Left renal cortex interstitium (tissue), 4 donors: ENCODE measurements at regions not wholly inside any gene's neighbourhood (a gene's known extent, or its start where the extent isn't known, plus 50 kb on each side); places are given as distances from the start of the nearest gene placed in this dataset.
"Not testable (repeated sequence)": the region's sequence is repeated elsewhere in the genome, so short reads cannot be mapped to it uniquely, and the experiment has no call there.

ENCODE experiments used
- DNase-seq, 4 donors: peaks; one replicate each; pipeline ENCODE4 v3.0.0-alpha.2; 2013; ENCODE audit warnings: low read depth in 4 of 4, low spot score in 2 of 4, missing footprints in 1 of 4

DNA sequence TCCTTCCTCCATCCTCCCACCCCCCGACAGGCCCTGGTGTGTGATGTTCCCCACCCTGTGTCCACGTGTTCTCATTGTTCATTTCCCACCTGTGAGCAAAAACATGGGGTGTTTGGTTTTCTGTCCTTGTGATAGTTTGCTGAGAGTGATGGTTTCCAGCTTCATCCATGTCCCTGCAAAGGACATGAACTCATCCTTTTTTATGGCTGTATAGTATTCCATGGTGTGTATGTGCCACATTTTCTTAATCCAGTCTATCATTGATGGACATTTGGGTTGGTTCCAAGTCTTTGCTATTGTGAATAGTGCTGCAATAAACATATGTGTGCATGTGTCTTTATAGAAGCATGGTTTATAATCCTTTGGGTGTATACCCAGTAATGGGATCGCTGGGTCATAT is 587.6 kb downstream of the EDEM1 start:
- not testable (repeated sequence) for DNase-seq

DNA sequence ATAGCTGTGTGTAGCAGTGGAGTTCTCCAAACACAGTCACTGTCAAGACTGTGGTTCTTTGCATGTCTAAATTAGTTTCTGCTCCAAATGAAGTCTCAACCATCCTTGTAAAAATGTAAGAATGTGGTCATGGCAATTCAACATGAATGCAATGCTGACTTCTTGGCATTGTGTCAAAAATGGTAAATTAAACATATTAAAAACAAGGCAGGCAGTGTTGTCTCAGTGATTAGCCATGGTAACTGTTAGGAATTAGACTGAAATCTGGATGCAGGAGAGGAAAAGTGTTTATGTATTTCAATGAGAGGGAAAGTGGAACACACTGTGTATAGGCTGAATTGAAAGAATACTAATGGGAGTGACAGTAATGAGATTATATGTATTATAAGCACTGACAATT is 597.2 kb downstream of the EDEM1 start:
- DNase-seq: no peak

DNA sequence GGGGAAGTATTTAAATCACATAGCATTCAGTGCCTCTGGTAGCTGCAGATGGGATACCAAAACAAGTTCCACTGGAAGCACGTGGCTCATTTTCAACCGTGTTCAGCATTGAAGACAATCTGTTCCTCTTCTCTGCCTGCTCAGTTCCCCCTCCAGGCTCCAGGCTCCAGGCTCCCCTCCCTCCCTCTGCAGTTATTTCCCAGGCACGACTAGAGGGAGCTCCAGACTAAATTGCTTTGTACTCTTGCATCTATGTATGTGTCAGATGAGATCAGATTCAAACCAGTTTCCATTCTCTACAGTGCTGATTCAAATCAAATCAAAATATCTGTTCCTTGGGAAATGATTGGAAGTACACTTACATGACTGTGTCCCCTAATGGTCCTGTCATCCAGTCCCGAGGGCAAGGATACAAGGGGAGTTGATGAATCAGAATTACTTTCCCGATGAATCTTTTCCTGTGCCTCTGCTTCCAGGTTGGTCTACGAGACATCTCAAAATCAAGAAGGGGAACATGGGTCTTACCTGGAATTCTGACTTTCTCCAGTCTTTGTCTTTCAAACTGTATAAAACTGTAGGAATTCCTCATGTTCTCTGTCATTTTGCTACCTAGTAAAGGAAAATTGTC is 600.5 kb downstream of the EDEM1 start:
- DNase-seq: peak in 1 of 4 donors; percentile 46

DNA sequence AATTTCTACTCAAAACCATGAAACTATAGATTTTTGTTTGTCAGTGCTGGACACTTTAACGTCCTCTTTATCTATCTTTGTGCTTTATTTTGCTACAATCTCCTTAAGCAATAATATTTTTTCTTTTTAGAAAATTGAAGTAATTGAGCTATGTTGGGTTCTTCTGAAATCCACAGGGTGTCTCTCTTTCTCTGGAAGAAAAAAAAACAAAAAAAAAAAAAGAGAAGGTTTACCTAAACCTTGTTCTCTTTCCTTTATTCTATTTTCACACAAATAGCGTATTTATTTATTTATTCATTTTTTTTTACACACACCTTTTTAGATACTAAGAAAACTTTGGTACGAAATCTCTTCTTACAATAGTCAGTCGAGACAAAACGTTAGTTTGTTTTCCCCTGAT is 601.0 kb downstream of the EDEM1 start:
- no peak for DNase-seq

DNA sequence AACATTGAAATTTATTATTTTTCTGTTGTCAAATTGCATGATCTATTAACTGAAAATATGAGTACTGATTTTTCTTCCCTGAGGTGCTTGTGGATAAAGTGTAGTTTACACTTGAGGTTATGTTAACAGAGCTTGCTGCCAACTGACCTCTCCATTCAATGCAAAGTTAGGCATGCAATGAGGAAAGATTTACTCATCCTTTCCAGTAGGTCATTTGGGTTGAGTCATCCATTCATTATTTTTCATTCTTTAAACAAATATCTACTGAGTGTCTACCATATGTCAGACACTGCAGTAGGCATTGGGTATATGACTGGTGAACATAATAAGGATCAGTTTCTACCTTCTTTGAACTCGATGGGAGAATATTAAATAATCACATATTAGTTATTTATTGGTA is 604.1 kb downstream of the EDEM1 start:
- DNase-seq: no peak

DNA sequence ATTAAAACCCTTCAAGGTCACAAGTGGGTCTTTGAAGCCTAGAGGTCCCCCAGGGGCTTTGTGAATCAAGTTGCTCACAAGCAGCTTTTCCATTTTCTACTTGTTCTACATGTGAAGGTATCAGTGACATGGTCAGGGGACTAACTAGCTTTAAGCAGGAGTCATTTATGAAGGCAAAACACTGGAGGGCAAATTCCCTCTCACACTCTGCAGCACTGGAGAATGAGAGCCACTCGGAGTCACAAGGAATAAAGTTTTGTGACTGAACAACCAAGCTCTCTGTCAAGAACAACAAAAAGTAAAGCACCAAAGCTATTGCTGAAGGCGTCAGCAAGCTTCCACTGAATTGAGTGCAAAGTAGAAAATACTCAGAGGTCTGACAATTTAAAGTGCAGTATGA is 609.0 kb downstream of the EDEM1 start:
- no peak for DNase-seq

DNA sequence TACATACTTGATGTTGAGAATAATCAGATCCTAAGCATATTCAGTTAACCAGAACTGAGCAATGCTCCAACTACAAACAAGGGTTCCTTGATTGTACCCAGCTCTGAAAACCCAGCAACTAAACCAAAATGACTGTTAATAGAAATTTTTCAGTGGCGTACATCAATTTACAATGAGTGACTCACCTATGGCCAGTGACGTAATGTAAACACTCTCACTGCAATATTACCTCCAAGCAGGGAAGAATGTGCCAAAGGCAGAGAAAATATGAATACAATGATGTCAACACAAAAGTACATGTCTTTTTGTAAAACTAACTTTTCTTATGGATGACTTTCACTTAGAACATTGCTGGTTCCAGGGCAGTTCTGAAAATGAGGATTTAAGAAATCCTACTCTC is 611.3 kb downstream of the EDEM1 start:
- DNase-seq: no peak

DNA sequence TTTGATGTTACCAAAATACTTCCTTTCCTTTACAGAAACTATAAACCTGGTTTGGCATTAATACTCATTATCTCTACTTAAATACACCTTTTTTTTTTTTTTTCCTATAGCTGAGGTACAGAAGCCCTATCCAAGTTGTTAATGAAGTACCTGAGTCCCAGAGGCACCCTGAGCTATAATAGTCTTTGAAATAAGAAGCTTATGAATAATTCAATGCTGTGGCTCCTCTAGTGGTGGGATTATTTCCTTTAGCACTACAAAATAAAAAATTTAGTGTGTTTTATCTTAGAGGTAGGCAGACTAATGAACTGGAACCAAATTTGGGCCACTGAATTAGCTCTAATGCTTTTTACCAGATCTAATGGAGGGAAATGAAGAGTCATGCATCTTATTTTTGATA is 611.9 kb downstream of the EDEM1 start:
- no peak for DNase-seq

DNA sequence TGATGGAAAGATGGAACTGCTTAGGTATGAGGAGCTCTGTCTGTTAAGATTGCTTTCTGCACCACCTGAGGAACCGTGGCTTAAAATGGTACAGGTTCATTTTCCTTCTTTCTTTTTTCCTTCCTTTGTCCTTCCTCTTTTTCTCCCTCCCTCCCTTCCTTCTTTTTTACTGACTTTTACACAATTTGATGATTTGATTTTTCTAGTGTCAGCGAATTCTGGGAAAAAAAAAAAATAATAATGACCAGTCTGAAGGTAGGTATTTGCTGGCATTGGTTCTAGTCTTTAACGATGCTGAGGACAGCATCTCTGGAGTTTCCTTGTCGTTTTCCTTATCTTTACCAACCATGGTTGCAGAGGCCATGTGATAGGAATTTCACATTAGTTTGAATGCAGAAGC is 613.5 kb downstream of the EDEM1 start:
- no peak for DNase-seq

DNA sequence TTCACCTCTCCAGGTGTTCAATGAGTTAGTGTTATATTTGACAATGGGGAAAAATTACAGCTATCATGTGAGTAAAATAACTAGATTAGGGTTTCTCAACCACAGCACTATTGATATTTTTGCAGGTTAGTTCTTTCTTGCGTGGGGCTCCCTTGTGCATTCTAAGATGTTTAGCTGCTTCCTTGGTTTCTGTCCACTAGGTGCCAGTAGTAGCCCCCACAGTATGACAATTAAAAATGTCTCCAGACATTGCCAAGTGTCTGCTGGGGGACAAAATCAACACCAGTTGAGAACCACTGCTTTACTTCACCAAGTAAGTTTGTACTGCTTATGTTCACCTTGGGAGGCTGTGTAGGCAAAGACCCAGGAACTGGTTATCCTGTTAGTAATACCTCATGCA is 618.7 kb downstream of the EDEM1 start:
- DNase-seq: no peak

DNA sequence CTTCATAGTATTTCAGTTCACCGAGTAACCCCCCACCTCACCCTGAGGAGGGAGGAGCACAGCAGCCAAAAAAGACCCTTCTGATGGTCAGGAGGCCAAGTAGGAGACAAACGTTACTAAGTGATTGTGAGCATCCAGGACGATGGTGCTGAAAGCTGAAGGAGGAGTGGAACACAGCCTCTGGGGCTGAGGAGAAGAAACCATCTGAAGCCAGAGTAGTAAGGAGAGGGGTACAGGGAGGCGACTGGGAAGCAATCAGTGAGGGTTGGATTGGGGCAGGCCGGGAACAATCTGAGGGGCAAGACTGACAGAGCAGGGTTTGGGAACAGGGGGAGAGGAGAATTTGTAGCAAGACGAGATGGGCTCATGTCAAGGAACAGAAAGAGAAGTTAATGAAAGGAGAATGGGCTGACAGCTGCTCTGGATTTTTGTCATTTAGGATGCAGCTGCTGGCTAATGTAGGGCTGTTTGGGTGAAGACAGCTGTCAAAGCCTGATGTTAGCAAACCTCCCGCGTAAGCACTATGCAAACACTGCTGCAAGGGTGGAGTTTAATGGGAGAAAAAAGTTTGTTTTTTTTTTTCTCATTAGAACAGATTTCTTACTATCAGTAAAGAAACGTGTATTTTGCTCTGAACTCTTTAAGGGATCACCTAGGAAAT is 622.2 kb downstream of the EDEM1 start:
- DNase-seq: no peak

DNA sequence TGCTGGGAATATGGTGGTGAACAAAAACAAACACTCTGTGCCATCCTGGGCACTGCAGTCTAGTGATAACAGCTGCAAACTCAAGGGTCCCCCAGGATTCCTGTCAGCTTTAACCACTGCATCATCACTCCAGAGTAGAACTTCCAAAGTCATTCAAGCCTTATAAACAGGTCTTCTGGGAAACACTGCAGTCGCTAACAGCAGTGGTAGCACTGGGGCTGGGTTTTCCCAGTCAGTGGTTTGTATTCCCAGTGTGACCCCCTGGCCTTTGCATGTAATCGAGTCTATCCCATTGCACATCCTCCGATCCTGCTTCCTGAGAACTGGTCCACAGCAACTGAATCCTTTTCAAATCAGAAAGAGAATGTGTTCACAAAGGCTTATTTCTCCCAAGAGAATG is 623.5 kb downstream of the EDEM1 start:
- no peak for DNase-seq

DNA sequence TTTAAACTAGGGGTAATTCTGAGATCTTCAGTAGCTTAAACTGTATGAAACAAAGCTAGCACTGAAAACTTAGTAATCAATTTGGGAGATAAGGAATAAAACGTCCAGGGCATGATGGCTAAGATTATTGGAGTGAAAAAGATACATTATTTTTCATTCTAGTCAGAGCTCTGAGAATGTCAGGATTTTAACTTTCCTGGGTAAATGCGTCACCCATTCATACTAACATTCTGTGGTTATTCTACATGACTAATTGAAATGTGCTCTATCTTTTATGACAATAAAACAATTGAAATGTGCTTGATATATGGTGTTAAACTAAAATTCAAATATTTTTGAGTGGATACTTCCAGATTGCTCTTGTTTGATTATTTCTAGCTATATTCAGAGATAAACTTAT is 626.0 kb downstream of the EDEM1 start:
- no peak for DNase-seq

DNA sequence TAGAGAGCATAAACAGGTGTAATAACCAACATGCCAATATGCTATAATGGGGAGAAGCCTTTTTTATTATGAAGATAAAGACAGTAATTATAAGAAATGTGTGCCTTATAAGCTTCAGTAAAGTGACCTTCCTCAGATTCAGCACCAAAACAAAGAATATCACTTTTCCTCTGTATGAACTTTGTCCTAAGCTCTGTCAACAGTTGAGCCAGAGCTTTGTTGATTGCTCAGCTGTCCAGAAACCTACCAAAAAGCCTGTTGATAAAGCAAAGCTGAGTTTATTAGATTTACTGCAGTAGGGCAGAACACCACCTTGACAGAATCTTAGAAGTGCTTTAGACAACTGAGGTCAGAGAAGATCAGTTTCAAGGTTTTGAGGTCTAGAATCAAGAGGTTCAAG is 635.3 kb downstream of the EDEM1 start:
- DNase-seq: no peak

DNA sequence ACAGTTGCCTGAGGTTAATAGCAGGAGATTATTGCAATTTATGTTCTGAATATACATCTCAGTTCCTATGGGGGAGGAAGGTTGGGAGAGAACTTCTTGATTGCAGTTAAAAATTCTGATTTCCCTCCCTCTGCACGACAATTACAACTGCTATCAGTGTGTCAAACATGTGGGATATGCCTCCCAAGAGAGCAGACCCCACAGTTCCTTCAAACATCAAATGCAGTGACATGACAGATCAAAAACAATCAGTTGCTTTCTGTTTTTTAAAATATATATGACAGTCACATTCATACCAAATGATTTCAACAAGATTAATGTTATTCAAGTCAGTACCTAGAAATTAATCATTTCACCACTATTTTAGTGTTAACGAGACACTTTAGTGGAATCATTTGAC is 639.0 kb downstream of the EDEM1 start:
- DNase-seq: no peak

DNA sequence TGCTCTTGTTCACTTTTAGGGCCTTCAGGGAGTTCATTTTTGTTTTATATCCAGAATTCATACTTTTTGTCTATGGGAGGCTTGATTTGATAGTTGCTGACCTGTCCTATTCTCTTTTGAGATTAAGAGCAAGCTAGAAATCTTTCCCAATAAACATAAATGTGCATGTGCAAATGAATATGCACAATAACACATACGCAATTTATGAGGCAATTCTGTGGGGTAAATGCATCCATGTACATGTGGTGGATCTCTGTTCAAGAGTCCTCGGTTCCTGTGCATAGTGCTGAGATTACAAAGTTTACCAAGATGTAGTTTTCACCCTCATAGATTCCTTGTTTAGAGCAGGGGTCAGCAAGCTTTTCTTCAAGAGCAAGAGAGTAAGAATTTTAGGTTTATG is 640.7 kb downstream of the EDEM1 start:
- no peak for DNase-seq

DNA sequence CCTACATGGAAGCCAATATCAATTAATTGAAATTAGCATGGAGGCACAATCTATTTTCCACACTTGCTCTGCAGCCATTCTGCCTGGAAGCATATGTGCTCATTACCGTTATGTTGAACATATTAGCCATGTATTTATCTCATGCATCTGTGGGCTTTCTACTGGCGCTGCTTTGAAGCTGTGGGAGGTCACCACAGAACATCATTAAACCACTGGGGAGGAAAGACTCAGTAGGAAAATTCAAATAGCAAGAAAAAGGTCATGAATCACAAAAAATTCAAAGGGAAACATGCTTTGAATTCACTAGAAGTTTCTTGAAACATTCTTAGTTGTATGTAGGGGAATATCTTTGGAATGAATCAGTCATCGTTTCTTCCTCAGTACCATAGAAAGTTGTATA is 652.5 kb downstream of the EDEM1 start:
- no peak for DNase-seq

DNA sequence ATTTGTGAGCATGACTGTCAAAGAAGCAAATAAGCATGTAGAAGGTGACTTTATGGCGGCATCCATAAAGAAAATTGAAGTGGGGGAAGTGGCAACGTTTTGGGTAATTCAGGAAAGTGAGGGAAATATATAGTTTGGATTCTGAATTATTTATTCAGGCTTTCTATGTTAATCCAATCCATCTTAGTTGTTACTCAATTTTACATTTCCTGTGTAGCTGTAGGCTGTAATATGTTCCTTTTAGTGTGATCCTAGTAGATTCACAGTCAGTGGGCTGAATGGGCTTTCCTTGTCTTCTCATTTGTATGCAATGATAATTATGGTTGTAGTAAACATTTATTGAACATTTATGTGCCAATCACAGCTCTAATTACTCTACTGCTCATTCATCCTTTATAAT is 654.1 kb downstream of the EDEM1 start:
- no peak for DNase-seq

DNA sequence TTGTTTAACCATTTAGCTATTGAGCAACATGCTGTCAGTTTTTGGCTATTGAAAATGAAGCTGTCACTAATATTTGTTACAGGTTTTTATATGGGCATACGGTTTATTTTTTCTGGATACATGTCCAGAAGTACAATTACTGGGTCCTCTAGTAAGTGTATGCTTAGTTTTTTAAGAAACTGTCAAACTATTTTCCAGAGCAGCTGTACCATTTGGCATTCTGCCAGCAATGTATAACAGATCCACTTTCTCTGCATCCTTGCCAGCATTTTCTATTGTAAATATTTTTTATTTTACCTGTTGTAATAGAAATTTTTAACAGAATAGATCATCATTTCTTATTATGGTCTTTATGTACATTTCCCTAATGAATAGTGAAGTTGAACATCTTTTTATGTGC is 658.8 kb downstream of the EDEM1 start:
- DNase-seq: no peak

DNA sequence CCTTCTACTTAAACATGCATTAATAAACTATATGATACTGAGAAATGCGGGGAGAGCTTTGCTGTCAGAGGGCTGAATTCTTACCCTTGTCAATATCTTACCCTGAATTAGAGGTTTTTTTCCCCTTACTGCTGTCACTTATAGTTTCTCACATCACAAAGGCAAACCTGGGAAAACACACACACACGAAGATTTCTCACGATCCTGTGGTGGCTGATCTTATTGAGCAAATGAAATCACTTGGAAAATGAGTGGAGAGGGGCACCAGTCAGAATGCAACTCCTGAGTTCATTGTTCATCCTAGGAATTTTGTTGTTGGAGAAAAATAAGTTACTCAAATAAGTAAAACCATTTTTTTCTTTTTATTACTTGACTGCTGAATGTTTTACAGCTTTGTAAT is 673.6 kb downstream of the EDEM1 start:
- no peak for DNase-seq

DNA sequence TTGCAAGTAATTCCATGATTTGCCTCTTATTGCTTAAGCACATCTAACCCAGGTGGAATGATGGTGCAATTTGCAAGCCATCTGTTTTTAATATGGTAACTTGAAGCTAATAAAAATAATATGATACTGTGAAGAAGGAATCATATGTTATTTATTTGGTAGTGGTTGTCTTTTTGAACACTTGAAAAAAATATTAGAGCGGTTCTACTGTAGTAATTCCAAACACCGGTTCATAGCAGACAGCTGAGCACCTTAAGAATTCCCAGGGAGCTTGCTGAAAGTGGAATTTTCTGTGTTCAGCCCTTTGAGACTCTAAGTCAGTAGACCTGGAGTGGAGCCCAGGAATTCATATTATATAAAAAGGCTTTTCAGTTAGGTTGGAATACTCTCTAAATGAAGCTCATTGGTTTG is 687.4 kb downstream of the EDEM1 start:
- DNase-seq: no peak

DNA sequence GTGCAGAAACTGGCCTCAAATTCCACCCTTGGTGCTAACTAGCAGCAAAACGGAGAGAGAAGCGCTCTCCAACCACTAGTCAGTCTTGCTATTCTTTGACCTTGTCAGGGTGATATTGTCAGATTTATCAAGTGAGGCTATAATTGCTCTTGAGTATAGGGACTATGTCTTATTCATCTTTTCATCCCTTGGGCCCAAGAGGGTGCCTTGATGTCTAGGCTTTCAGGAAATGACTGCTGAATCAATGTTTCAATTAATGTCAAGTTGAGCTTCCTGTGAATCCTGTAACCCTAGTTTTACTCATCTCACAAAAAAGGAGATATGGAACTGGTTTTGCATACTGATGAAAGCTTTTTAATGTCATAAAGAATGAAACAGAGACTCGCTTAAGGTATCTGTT is 701.3 kb downstream of the EDEM1 start:
- DNase-seq: no peak

DNA sequence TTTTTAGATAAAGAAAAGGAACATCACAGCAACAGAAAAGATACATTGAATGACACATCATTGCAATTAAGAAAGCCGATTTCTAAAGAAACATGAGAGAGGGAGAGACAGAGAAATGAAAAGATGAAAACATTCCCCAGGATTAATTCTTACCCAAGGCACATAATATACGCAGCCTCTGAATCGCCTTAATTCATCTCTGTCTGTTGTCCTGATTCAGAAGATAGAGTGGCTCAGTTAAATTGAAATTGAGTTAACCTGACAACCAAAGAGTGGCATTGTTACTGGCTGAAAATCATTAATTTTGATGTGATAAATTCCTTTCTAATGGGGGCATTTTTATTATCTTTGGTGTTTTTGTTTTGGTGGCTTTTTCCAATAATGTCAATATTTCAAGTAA is 701.9 kb downstream of the EDEM1 start:
- no peak for DNase-seq
